PC-9 (cell line): ENCODE measurements at regions not wholly inside any gene's neighbourhood (a gene's known extent, or its start where the extent isn't known, plus 50 kb on each side); places are given as distances from the start of the nearest gene placed in this dataset.

Experiments
- EZH2 ChIP-seq: fragments of 200-600 bp; sonication (generic); IDR thresholded peaks from 2 replicates; pipeline ENCODE4 v1.8.0; 2017; ENCODE audit warnings: antibody characterized with exemption, low read depth
- TF ChIP-seq, protein P1 (sequence below): fragments of 200-600 bp; sonication (generic); conservative IDR thresholded peaks from 2 replicates; pipeline ENCODE4 v1.6.1; 2017; ENCODE audit warnings: mixed run types, antibody characterized with exemption, mild to moderate bottlenecking, moderate library complexity

DNA sequence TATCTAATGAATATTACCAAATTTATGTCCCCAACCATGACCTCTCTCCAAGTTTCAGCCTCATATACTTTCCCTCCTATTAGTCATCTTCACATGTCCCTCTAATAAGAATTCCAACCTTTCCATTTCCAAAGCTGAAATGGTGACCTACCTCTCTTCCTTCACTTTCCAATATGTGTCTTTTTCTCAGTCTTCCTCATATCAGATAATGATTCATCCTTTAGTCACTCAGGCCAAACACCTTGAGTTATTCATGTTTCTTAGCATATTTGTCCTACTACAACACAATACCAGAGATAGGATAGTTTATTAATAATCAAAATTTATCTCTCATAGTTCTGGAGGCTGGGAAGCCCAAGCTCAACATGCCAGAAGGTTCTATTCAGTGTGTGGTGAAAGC, 318.5 kb upstream of the ZWINT start:
- TF ChIP-seq, protein P1, sequence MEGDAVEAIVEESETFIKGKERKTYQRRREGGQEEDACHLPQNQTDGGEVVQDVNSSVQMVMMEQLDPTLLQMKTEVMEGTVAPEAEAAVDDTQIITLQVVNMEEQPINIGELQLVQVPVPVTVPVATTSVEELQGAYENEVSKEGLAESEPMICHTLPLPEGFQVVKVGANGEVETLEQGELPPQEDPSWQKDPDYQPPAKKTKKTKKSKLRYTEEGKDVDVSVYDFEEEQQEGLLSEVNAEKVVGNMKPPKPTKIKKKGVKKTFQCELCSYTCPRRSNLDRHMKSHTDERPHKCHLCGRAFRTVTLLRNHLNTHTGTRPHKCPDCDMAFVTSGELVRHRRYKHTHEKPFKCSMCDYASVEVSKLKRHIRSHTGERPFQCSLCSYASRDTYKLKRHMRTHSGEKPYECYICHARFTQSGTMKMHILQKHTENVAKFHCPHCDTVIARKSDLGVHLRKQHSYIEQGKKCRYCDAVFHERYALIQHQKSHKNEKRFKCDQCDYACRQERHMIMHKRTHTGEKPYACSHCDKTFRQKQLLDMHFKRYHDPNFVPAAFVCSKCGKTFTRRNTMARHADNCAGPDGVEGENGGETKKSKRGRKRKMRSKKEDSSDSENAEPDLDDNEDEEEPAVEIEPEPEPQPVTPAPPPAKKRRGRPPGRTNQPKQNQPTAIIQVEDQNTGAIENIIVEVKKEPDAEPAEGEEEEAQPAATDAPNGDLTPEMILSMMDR, result no peak
- no peak for TF ChIP-seq EZH2
